ENCODE measurements at regions not wholly inside any gene's neighbourhood (a gene's known extent, or its start where the extent isn't known, plus 50 kb on each side); places are given as distances from the start of the nearest gene placed in this dataset.
"Not testable (repeated sequence)": the region's sequence is repeated elsewhere in the genome, so short reads cannot be mapped to it uniquely, and the experiment has no call there.

DNA sequence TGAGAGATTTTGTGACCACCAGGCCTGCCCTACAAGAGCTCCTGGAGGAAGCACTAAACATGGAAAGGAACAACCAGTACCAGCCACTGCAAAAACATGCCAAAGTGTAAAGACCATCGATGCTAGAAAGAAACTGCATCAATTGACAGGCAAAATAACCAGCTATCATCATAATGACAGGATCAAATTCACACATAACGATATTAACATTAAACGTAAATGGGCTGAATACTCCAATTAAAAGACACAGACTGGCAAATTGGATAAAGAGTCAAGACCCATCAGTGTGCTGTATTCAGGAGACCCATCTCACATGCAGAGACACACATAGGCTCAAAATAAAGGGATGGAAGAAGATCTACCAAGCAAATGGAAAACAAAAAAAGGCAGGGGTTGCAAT is 182.4 kb downstream of the PRELID2 start:
- DNase-seq: not testable (repeated sequence)

DNA sequence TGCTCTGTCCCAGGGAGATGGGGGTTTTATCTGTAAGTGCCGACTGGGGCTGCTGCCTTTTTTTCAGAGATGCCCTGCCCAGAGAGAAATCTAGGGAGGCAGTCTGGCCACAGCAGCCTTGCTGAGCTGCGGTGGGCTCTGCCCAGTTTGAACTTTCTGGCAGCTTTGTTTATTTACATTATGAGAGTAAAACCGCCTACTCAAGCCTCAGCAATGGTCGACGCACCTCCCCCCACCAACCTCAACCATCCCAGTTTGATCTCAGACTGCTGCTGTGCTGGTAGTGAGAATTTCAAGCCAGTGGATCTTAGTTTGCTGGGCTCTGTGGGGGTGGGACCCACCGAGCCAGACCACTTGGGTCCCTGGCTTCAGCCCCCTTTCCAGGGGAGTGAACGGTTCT is 188.0 kb downstream of the PRELID2 start:
- DNase-seq: not testable (repeated sequence)

DNA sequence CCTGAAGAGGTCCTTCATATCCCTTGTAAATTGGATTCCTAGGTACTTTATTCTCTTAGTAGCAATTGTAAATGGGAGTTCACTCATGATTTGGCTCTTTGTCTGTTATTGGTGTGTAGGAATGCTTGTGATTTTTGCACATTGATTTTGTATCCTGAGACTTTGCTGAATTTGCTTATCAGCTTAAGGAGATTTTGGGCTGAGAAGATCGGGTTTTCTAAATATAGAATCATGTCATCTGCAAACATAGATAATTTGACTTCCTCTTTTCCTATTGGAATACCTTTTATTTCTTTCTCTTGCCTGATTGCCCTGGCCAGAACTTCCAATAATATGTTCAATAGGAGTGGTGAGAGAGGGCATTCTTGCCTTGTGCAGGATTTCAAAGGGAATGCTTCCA is 191.9 kb downstream of the PRELID2 start:
- not testable (repeated sequence) for DNase-seq

DNA sequence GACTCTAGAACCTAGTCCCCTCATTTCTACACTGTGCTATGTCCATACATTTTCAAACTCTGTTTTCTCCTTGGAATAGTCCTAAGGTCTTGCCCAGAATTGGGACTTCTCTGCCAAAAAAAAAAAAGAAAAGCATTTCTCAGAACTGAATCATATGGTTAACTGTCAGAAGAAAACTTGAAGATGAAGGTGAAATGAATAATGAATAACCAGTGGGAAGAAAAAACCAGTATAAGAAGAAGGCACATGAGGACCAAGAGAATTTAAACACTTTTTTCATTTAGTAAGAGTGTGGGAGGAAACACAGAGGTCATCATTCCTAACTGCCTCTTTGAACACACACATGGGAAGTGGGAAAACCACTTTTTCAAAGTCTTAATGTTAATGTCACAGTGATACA is 197.7 kb downstream of the PRELID2 start:
- DNase-seq: no peak

DNA sequence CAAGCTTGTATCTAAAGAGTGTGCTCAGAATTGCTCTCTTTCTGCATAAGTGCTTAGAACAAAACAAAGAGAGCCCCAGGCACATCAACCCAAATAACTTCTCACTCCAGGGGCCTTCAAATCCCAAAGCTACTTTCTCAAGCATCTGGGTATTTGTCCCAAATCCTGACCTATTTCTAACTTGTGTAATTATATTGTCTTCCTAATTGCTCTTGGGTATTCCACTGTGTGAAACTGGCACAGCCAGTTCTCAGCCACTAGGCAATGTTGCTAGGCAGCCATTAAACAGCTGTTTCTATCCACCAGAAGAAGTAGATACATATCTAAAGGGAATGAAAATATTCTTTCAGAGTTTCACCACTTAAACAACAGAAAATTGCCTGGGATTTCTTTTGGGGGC is 198.8 kb downstream of the PRELID2 start:
- DNase-seq: no peak

DNA sequence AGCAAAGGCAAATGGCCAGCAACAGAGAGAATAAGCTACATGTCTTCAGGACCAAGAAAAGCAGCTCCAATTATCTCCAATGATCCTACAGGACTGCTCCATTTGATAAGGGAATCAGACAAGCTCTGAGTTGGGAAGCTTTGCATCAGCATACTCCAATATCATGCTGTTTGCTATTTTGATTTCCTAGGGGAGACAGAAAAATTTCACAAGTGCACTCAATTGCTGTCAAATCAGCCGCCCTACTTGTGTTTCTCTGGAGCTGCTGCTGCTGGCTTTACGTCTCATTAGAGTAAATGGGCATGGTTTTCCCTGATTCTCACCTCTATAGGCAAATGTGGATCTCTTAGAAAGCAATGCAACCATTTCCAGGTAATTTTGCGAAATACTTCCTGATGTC is 201.7 kb downstream of the PRELID2 start:
- DNase-seq: no peak

DNA sequence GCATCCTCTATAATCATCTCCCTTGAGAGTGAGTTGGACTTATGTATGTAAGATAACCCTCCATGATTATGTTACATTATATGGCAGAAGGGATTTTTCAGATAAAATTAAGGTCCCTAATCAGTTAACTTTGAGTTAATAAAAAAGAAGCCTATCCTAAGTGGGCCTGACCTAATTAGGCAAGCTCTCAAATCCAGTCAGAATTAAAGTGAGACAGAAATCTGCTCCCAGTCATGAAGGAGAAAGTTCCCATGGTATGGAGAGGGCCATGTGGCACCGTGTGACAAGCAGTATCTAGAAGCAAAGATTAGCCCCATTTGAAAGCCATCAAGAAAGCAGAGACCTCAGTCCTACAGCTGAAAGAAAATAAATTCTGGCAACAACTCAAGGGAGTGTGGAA is 202.4 kb downstream of the PRELID2 start:
- DNase-seq: no peak

DNA sequence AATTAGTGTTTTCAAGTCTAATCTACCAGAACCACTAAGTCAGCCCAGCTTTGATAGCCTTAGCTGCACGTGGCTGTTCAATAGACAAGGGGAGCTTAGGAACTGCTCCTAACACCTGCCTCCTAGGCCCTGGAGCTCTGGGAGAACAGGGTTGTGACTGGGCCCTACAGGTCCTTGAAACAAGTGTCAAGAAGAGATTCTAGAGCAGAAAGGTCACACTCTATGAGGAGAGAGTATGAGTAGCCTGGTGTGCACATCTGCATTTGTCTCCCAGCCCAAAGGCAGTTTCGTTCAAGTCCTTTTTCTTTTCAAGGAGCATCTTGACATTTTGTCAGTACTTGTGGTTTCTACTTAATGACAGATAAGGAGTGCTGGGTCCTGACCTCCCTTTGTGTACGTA is 206.1 kb downstream of the PRELID2 start:
- no peak for DNase-seq

DNA sequence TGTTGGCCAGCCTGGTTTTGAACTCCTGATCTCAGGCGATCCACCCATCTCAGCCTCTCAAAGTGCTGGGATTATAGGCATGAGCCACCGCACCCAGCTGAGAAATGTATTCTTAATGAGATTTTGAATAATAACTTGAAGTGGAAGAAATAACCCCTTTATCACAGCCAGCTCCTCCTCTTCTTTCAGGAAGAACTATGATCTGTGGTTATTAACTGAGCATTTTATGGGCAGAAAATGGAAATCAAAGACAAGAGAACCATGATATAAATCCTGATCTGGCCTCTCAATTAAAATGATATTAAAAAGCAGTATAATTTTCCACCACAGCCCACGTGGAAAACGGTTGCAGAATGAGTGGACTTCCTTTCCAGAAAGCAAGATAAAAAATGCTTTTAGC is 206.6 kb downstream of the PRELID2 start:
- DNase-seq: no peak

DNA sequence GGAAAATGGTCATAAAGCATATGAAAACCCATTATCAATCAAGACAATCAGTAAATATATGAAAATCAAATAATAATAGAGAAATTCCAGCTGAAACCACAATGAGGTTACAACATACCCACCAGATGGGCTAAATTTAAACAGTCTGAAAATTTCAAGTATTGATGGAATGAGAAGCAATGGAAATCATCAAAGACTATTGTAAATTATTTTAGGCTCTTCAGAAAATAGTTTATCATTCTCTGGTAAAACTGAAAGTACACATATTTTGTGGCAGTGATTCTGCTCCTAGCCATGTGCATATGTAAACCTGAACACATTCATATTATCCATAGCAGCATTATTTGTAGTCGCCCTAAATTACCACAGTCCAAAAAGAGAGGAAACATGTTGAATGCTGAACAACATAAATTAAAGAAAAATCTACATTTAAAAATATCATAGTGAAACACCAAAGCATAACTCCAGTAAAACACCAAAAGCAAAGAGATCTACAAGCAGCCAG is 215.3 kb downstream of the PRELID2 start:
- DNase-seq: no peak

DNA sequence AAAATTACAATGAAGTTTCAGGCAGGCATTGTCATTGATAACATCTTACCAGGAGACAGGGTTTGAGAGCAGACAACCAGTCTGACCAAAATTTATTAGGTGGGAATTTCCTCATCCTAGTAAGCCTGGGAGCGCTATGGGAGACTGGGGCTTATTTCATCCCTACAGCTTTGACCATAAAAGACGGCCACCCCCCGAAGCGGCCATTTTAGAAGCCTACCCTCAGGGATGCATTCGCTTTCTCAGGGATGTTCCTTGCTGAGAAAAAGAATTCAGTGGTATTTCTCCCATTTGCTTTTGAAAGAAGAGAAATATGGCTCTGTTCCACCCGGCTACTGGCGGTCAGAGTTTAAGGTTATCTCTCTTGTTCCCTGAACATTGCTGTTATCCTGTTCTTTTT is 218.4 kb downstream of the PRELID2 start:
- not testable (repeated sequence) for DNase-seq

DNA sequence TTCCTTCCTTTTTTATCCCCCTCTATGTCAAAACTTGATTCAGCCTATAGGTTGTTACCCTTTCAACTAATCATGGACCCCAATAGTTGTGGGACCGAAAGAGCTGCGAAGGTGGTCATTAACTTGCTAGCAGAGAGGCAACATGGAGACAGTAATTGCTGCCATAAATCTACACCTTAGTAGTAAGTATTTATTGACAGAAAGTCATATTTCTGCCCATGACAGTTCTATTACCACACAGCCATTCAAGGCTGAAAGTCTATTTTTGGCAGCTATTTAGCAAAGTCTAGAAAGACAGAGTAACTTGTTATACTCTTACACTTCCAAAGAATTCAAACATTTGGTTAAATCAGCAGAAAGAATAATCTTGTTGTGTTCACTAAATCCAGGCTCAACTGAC is 236.2 kb downstream of the PRELID2 start:
- DNase-seq: no peak

DNA sequence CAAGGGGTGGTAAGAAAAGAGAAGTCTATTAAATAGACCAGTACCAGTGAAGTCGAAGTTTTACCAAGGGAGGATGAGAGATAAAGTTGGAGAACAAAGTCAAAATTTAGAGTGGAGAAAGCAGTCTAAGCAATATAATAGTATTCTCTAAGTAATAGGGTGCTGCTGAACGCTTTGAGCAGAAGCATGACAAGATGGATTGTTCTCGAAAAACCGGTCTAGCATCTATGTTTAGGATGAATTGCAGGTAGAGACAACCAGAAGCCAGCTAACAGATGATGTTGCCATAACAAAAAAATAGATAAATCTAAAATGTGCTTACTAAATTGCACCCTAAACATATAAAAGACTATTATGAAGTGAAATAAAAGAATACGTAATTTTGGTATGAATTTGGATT is 237.0 kb downstream of the PRELID2 start:
- no peak for DNase-seq

DNA sequence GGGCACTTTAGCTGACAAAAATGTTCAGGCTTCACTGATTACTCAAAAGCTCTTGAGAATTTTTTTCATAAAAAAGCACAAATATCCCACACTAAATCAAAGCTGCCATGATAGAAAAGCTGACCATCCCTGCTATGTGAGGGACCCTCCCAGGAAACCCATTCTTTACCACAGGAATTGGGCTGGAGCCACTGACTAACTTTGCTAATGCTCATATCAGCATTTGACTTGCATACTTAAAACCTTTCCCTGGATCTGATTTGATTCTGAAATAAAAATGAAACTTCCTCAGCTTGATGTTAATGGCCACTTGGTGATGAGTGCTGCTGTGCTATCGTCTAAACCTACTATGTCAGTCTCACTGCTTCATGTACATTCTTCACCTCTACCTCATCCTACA is 243.6 kb downstream of the PRELID2 start:
- no peak for DNase-seq

DNA sequence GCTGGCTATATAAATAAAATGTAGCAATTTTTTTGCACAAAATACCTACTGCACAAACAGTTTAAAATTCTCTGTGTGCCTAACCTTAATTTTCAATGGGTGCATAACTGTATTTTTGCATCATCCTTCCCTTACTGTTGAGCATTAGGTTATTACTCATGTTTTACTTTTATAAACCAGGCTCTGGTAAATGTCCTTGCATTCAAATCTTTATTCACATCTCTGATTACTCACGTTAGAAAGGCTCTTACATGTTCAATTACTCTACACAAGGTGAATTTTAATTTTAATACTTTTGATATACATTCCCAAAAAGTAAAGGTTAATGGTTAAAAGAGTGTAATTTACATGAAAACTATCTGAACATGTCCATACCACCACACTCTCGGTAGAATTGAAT is 246.1 kb downstream of the PRELID2 start:
- DNase-seq: no peak

DNA sequence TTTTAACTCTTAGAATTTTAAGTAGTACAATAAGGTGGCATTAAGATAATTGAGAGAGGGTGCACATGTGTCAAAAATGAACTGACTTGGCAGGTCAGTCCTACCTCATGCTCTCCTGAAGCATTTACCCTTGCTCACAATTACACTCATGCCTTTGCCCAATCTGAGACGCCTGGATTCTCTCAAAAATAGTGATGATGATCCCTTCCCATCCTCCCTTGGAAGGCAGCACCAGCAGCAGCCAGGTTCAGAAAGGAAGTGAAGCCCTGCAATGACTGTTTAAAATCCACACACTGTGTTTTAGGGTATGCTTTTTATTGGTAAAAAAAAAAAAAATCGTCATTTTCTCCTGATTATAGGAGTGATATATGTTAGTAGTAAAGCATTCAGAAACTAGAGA is 246.6 kb downstream of the PRELID2 start:
- no peak for DNase-seq

DNA sequence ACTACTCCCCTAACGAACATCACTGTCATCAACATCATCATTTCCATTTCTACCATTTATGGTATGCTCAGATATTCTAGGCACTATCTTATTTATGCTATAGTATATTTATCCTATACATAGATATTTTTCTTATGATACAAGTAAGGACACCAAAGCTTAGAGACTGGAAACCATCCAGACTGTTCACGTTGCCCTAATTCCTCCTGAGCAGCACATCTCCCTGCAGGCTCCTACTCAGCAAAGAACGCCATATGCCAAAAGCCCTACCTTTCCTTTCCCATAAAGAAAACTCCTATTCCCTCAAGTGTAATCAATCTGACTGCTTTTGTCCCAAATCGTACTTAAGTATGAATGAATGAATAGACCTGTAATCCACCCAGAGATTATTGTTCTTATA is 247.0 kb downstream of the PRELID2 start:
- no peak for DNase-seq

DNA sequence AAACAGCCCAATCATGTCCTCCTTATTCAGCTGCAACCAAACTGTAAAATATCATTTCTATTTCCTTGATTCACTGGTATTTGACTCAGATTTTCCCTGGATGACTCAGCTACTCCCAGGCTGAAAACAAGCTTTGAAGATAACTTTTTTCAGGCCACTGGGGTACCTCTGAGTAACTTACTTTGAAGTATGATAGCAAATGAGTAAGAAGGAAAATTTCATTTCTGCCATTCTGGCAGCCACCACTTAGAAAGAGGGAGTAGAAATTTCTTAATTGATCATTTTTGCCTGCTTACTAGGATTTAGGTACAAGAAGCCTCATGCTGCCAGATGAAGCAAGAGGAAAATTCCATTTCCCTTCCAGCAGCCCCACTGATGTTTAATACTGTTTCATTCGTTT is 247.4 kb downstream of the PRELID2 start:
- peak; percentile 6 for DNase-seq

DNA sequence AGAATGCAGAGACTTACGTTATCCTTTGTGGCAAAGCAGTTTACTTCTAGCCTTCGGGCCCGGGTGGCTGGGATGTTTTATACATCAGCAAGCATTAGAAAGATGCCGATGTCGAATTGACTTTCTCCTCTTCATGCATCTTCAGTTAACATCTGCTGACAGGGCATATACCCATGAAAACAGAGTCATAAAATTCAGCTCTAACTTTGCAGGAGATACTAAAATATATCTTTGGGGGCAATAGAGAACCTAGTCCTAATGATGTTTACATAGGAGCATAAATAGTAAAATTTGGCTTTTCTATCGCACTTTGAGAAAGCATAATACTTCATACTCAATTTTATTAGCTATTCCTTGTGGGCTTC is 247.9 kb downstream of the PRELID2 start:
- DNase-seq: no peak

DNA sequence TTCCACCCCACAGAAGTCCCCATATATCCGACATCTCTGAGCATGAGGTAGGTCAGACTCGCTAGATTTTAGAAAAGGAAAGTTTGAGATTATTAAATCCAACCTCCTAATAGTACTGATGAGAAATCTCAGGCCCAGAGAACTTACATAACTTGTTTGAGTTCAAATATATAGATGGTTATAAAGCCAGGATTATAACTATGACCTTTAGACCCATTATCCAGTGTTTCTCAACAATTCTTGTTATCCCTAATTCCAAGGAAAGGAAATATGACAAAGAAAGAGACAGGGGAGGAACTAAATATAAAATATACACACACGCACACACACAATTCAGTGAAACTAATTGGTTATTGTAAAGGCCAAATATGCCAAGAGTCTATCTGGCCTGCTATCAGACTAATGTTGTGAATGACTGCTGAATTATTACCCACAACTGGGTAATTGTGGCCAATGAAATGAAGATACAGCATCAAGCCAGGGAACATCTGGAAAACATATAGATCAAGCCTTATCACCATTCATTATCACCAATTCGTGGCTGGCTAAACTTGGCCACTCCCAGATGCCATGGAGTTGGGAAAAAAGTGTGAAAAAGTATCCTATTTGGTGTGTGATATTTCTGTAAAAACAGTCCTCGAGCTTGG is 248.4 kb downstream of the PRELID2 start:
- DNase-seq: no peak

DNA sequence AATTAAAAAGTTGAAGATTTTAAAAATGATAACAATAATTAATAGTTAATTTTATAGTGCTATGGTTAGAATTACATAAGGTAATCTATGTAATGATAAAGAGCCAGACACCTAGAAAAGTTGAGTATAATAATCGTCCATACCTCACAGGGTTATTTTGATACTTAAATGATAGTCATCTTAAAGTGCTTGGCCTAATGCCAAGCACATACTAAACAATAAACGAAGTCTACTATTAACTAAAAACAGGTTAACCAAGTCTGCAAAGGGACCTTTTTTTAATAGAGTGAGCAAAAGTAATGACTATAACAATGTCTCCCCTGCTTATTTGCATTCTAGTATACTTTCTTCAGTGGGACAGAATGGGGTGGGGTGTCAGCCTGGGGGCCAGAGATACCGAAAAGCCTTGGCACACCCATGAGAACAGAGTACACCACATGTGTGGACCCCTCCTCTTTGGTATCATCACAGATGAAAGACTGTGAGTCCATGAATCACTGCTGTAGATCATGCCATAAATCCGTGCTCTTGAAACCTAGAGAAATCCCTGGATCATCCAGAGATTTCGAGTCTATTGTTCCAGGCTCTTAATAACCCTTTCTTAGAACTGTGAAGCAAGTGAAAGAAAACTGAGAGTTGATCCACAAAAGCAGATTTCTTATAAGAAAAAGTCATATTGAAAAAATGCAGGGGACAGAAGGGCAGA is 249.5 kb downstream of the PRELID2 start:
- DNase-seq: no peak

DNA sequence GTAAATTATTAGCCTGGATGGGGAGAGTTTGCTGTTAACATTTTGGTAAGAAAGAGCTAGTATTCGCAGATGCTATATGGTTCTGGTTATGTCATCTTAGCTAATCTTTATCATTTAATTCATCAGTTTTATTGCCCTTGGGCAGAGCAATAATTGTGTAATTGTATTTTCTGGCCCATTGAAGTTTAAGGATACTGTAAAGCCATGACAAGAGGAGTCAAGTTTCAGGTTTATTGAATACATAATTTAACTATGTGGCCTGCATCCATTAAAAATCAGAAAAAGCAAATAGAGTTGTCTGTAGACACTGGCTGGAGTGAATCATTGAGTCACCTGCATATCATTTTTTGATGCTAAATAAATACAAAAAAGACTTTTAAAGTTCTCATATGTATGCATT is 255.8 kb downstream of the PRELID2 start:
- no peak for DNase-seq

DNA sequence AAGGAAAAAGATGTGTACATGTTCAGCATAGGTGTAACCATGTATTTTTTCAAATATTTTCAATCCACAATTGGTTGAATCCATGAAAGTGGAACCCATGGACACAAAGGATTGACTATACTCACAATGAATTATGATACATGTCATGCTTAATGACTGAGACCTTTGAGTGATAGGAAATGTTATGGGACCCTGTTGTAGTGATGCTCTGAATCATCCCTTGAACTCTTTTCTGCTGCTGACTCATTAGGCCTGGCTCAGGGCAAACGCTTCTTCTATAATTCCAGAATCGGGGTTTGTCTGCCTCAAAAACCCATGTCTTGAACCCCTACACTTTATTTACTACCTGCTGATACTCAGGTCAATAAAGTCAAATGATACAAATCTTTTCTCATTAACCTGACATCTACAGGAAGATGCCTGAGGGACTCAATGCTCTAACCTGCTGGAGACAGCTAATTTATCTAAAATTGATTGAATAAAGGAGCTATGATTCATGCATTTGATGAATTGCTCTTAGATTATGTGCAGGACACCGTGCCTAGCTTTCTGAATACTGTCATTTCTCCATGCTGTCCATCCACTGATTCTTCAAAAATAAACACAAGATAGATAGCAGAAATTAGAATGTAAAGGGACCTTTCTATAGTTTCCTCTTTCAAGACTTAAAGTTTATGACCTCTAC is 260.1 kb downstream of the PRELID2 start:
- DNase-seq: no peak

DNA sequence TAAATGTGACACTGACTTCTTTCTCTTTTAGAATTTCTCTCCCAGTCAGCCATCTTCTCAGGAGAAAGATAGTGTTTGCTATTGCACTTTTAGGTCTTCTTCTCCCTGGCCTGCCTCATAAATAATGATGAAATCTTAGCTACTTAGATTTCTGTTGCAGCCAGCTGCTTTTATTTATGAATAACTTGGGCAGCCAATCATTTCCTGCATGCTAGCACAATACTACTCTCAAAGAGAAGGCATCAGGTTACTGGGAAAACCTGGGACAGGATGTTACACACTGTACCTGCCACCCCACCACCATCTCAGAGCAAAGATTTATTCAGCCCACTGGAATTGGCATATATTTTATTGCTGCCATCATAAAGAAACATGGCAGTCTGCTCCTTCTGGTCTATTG is 266.6 kb downstream of the PRELID2 start:
- no peak for DNase-seq
